GM19238 (cell line): ENCODE measurements at regions not wholly inside any gene's neighbourhood (a gene's known extent, or its start where the extent isn't known, plus 50 kb on each side); places are given as distances from the start of the nearest gene placed in this dataset.
"Not testable (repeated sequence)": the region's sequence is repeated elsewhere in the genome, so short reads cannot be mapped to it uniquely, and the experiment has no call there.

Experiments used
- DNase-seq: peaks from one replicate; pipeline ENCODE4 v3.0.0; 2011; ENCODE audit warnings: low spot score; ENCODE audit not compliant: insufficient read length

GRCh38 chr2:240253583-240254145 is 113.2 kb upstream of the OTOS start:
- DNase-seq: no peak

- no peak for DNase-seq
Measured at GRCh38 chr2:240254337-240255164, 114.1 kb upstream of the OTOS start.

DNA sequence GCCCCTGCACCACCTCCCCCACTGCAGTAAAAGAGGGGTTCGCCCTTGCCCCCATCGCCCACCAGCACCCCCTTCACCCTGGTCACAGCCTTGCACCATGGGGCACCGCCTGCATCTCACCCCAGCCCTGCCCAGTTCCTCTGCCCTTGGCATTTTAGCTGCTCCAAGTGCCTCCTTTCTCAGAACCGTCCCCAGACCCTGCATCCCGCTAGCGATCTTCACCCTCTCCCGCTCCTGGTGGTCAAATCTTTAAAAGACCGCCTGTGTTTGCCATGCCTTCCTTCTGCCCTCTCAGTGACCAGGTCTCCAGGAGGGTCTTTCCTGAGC is 114.7 kb upstream of the OTOS start:
- DNase-seq: no peak

GRCh38 chr2:240255811-240256703 is 115.6 kb upstream of the OTOS start:
- DNase-seq: no peak

DNA sequence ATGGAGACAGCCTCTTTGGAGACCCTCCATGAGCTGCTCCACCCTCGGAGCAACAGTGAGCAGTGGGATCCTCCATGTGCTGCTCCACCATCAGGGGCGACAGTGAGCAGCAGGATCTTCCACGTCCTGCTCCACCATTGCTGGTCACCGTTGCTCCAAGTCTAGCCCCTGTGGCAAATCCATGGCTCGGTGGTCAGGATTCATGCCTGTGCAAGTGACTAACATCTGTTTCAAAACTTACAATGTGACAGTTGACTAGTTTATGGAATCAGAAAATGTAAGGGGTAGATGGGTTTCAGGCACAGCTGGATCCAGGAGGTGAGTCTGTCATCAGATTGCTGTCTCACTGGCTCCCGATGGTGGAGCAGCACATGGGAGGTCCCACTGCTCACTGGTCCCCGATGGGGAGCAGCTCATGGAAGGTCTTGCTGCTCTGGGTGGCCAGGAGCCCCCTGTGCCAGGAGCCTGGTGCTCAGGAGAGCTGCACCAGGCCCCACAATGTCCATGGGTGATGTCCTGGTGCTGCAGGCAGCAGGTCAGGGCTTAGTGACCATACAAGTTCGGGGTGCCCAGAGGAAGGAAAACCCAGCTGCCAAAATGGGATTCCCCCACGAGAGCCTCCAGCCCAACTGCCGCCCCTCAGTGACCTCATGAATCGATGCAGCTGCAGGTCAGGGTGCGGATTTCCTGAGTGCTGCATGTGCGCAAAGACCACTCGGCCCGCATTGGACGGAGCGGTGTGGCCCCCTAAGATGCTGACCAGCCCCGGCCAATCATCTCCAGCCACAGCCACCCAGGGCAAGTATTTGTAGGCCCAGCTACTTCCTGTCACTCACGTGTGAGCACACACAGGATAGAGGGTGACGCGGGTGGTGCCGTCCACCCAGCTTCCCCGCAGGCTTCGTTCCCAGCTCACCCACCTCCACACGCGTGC is 116.5 kb upstream of the OTOS start:
- DNase-seq: no peak

- DNase-seq: no peak
Measured at GRCh38 chr2:240257940-240258580, 117.6 kb upstream of the OTOS start.

DNA sequence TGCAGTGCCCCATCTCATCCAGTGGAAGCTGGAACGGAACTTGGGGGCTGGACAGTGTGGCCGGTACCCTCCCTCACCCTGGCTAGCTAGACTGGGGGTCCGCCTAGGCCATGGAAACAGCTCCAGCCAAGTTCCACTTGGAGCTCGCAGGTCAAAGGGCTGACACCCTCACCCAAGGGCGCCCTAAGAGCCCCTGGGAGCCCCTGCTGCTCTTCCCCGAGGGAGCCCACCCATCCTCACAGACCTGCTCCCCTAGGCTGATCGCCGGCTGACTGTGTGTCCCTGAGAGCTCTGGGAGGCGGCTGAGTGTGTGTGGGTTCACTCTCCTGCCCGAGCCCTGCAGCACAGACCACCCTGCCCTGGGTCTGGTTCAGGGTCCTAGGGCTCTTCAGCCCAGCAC is 118.2 kb upstream of the OTOS start:
- DNase-seq: no peak

DNA sequence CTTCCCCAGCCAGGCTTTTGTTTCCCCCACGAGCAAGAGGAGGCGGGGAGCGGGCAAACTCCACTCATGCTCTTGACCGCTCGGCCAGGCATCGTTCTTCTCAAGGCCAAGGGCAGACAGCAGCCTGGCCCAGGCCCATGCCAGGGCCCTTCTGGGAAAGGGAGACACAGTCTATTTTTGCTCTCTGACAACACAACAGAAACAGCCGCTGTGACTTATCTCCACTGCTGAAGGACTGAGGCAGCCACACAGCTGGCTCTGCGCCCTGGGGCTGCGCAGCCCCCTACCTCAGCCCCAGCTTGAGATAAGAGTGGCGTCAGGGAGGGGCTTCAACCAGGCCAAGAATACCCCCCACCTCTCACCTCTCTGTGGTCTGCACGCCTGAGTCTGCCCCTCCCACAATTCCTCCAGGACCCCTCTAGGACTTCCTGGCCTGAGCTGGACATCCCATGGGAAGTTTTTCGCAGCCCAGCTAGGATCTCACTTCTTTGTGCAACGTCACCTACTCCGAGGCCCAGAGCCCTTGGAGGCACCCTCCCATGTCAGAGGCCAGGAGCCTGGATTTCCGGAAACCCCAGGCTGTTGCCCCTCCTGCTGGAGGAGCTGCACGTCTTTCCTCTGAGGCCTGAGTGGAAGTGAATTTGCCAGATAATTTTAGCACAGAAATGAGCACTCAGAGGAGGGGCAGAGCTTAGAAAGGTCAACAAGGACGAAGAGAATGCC is 118.9 kb upstream of the OTOS start:
- DNase-seq: no peak

DNA sequence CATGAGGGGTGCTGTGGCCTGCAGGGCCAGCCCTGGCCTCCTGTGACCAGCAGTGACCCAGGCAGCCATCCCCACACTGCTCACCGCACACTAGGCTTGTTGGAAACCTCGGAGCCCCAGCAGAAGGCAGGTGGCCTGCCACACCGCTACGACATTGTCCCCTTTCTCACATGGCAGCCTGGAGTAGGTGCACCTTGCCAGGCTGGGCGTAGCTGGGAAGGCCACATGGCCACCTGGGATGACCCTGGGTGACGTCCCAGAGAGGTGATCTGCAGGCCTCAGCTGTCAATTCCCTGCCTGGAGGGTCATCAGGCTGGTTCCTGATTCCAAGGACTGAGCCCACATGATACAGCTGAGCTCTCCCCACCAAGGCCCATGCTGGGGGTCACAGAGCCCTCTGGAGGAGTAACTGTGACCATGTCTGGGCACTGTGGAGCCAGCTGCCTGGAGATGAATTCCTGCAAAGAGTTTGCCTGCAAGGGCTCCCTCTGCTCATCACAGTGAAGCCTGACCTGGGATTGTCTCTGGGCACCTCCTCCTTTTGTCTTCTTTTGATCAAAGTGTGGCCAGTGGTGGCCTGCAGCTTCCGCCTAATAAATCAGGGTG is 119.6 kb upstream of the OTOS start:
- DNase-seq: no peak

GRCh38 chr2:240260664-240261063 is 120.2 kb upstream of the OTOS start:
- DNase-seq: no peak

GRCh38 chr2:240262578-240262977 is 122.1 kb upstream of the OTOS start:
- not testable (repeated sequence) for DNase-seq

DNA sequence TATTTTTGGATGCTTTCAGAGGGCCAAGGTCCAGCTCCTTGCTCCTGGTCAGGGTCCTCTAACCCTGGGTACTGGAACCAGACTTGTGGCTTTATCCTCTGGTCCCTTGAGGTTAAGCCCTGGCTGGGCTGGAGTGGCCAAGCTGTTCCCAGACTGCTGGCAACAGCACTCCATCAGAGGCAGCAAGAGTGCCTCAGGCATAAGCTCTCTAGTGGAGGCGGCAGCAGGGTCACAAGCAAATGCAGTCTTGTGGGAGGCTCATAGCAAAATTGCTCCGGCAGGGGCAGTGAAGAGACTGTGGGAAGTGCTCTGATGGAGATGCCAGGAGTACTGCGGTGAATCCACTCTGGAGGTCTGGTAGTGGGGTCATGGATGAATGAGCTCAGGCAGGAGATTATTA is 128.9 kb upstream of the OTOS start:
- DNase-seq: no peak

DNA sequence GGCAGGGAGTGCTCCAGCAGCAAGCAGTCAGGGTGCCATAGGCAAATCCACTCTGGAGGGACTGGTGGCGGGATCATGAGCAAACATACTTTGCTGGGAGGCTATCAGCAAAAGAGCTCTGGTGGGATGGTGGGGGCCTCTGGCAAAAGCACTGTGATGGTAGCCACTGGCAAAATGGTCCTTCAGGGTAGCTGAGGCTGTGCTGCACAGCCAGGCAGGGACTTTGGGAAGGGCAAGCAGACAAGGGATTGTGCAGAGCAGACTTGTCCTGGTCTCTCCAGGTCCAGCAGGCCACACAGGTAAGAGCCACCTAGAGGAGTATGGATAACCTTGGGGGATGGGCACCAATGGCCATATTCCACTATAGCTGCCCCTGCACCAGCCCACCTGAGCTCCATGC is 129.4 kb upstream of the OTOS start:
- DNase-seq: no peak

GRCh38 chr2:240271716-240272341 is 131.4 kb upstream of the OTOS start:
- DNase-seq: no peak

DNA sequence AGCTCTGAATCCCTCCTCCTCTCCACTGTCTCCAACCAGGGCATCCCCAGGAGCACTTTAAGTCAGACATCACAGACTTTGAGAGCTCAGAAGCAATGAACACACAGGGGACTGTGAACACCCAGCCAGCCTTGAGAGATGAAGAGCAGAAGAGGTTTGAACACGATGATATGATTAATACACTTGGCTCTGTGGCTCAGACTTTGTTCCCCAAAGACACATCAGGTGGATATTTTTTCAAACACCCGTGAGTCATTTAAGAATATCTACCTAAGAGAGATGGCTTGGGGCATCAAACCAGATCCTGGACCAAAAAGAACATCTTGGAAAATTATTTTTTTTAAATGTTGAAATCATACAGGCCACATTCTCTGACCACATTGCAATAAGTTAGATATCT is 134.9 kb upstream of the OTOS start:
- DNase-seq: no peak

- no peak for DNase-seq
Measured at GRCh38 chr2:240277073-240277806, 136.8 kb upstream of the OTOS start.

- no peak for DNase-seq
Measured at GRCh38 chr2:240277807-240278522, 137.5 kb upstream of the OTOS start.

DNA sequence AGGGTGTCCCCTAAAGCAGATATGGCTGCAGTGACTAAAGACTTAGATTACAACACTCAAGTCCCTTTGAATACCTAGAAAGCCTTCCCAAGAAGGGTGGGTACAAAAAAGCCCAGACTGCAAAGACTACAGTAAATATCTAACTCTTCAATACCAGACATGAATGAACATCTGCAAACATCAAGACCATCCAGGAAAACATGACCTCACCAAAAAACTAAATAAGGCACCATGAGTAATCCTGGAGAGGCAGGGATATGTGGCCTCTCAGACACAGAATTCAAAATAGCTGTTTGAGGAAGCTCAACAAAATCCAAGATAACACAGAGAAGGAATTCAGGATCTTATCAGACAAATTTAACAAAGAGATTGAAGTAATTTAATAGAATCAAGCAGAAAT is 138.2 kb upstream of the OTOS start:
- no peak for DNase-seq
